Endothelial cell (in vitro differentiated cells): ENCODE measurements at regions not wholly inside any gene's neighbourhood (a gene's known extent, or its start where the extent isn't known, plus 50 kb on each side); places are given as distances from the start of the nearest gene placed in this dataset.

Experiments
- DNase-seq: peaks from one replicate; pipeline ENCODE4 v3.0.0; 2021; ENCODE audit warnings: low spot score
- H3K27ac Mint-ChIP-seq: one replicate; pipeline ENCODE4 v1.8.0; 2021; ENCODE audit warnings: mixed read lengths, inconsistent platforms; ENCODE audit not compliant: unreplicated experiment
- H3K27me3 Mint-ChIP-seq: one replicate; pipeline ENCODE4 v1.8.0; 2021; ENCODE audit warnings: mild to moderate bottlenecking, moderate library complexity, mixed read lengths, inconsistent platforms; ENCODE audit not compliant: unreplicated experiment
- H3K36me3 Mint-ChIP-seq: one replicate; pipeline ENCODE4 v1.8.0; 2021; ENCODE audit warnings: mild to moderate bottlenecking, low read depth, mixed read lengths, inconsistent platforms; ENCODE audit not compliant: unreplicated experiment
- H3K4me1 Mint-ChIP-seq: one replicate; pipeline ENCODE4 v1.8.0; 2021; ENCODE audit warnings: mild to moderate bottlenecking, mixed read lengths, inconsistent platforms; ENCODE audit not compliant: unreplicated experiment
- H3K4me3 Mint-ChIP-seq: one replicate; pipeline ENCODE4 v1.8.0; 2021; ENCODE audit warnings: mild to moderate bottlenecking, mixed read lengths, inconsistent platforms; ENCODE audit not compliant: unreplicated experiment
- H3K9me3 Mint-ChIP-seq: one replicate; pipeline ENCODE4 v1.8.0; 2021; ENCODE audit warnings: mixed read lengths, inconsistent platforms; ENCODE audit not compliant: unreplicated experiment
- TF ChIP-seq, protein P1 (sequence below): fragments of 200-600 bp; sonication (generic); IDR thresholded peaks from one replicate; pipeline ENCODE4 v1.5.0; 2021; ENCODE audit warnings: antibody characterized with exemption; ENCODE audit not compliant: unreplicated experiment

- Mint-ChIP-seq H3K9me3 (no peaks in the 10 kb centered on the region), H3K27ac (peak overlapping the region; percentile 52), H3K36me3 (no peaks in the 10 kb centered on the region), H3K4me1 (peaks cover 2% of the 10 kb centered on the region), H3K4me3 (no peak overlapping the region), H3K27me3 (peaks cover 7% of the 10 kb centered on the region)
- peak; percentile 2 for DNase-seq
- TF ChIP-seq, protein P1, sequence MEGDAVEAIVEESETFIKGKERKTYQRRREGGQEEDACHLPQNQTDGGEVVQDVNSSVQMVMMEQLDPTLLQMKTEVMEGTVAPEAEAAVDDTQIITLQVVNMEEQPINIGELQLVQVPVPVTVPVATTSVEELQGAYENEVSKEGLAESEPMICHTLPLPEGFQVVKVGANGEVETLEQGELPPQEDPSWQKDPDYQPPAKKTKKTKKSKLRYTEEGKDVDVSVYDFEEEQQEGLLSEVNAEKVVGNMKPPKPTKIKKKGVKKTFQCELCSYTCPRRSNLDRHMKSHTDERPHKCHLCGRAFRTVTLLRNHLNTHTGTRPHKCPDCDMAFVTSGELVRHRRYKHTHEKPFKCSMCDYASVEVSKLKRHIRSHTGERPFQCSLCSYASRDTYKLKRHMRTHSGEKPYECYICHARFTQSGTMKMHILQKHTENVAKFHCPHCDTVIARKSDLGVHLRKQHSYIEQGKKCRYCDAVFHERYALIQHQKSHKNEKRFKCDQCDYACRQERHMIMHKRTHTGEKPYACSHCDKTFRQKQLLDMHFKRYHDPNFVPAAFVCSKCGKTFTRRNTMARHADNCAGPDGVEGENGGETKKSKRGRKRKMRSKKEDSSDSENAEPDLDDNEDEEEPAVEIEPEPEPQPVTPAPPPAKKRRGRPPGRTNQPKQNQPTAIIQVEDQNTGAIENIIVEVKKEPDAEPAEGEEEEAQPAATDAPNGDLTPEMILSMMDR = no peak
These were observed 84.3 kb upstream of the SHISAL1 start for GRCh38 chr22:44396727-44397722.

DNA sequence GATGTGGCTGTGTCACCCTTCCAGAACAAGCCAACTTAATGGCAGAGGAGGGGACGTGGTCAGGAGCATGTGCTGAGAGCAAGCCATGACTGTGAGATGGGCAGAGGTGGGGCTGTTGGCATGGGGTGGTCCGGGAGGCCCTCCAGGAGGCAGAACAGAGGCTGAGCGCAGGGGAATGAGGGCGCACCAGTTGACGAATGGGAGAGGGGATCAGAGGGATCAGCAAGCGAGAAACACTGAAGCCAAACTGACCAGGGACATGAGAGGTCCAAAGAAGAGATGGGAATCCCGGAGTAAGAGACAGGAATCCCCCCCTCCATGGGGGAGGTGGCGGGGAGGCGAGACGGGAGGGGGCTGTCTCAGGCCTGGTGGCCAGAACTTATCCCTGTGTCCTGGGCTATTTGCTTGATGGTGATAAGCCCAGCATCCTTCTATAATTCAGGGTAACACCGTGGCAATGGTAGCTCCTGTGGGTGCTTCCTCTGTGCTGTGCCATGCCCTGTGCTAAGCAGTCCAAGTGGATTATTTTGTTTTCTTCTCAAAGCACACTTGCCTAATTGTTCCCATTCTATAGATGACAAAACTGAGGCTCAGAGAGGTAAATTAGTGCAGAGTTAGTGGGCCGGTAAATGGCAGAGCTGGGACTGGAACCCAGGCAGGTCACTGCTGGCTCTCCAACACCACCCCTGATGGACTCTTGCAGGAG lies 83.4 kb upstream of the SHISAL1 start:
- Mint-ChIP-seq H3K36me3 (no peaks in the 10 kb centered on the region), H3K27ac (no peak overlapping the region), H3K4me1 (peaks cover 2% of the 10 kb centered on the region), H3K4me3 (no peak overlapping the region), H3K27me3 (peaks cover 10% of the 10 kb centered on the region), H3K9me3 (no peaks in the 10 kb centered on the region)
- TF ChIP-seq, protein P1 = no peak
- DNase-seq = peak; percentile 0

- Mint-ChIP-seq H3K4me1 (peaks cover 2% of the 10 kb centered on the region), H3K27ac (no peak overlapping the region), H3K4me3 (no peak overlapping the region), H3K36me3 (no peaks in the 10 kb centered on the region), H3K27me3 (peaks cover 11% of the 10 kb centered on the region), H3K9me3 (no peaks in the 10 kb centered on the region)
- TF ChIP-seq, protein P1 = no peak
- DNase-seq = no peak
These were observed 82.6 kb upstream of the SHISAL1 start for GRCh38 chr22:44395118-44396005.

DNA sequence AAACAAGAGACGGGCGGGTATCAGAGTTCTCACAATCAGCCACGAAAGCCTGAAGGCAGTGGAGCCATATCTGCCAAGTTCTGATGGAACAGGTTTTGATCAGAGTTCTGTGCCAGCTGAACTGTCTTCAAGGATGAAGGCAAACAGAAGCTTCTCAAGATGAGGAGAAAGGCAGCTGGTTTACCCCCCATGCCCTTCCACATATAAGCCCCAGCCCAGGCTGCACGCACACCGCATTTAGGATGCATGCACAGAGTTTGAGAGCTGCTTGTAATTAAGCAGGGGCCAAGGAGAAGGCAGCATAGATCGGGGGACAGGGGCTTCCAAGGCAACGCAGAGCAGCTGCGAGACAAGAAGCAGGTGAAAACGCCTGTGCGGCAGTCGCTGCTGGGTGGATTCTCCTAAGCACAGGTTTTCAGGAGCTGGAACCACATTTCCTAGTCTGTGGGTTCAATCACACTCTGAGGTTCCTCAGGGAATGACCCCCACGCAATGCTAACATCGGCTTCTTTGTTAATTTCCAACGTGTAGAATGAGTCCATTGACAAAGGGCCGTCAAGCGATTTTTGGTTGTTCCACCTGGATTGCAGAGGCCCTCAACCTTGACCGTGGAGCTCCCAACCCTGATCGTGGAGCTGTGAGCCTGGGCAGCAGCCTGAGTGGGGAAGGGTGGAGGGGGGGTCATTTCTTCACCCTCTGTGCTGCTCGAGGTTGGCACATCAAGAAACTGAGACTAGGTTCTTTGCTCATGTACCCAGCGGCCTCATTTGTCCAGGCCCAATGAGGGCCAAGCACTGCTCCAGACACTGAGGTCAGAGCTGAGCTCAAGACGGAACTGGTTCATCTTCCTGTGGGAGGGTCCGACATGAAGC lies 81.7 kb upstream of the SHISAL1 start:
- peaks cover 2% of the 10 kb centered on the region for H3K4me1 Mint-ChIP-seq
- no peaks in the 10 kb centered on the region for H3K9me3 Mint-ChIP-seq
- no peak for DNase-seq
- H3K36me3 Mint-ChIP-seq = no peaks in the 10 kb centered on the region
- no peak overlapping the region for H3K27ac Mint-ChIP-seq
- H3K4me3 Mint-ChIP-seq = no peak overlapping the region
- H3K27me3 Mint-ChIP-seq = peaks cover 11% of the 10 kb centered on the region
- TF ChIP-seq, protein P1 = no peak
